GM12874 (cell line): ENCODE measurements at regions not wholly inside any gene's neighbourhood (a gene's known extent, or its start where the extent isn't known, plus 50 kb on each side); places are given as distances from the start of the nearest gene placed in this dataset.

ENCODE experiments used
- TF ChIP-seq, protein P1 (sequence below): IDR thresholded peaks from 2 replicates; pipeline ENCODE4 v1.5.1; 2011; ENCODE audit warnings: low read depth, mild to moderate bottlenecking, control low read depth, low read length, moderate library complexity; ENCODE audit not compliant: insufficient read depth

DNA sequence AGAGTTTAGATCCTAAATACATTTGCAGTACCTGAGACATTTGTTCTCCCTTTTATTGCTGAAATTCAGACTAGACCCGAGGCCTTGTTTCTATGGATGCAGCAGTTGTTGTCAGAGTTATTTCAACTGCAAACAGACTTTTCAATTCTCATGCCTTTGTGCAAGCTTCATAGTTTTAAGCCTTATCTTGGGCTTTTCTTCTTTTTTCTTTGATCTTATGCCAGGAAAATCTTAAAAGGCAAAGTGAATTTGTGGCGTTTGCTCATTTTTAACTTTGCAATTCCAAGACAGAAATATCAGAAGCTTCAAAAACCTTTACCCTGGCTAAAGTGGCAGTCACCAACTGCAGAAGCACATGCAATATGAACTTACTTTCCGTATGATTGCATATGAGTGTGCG lies 576.7 kb downstream of the DIPK2A start:
- TF ChIP-seq, protein P1, sequence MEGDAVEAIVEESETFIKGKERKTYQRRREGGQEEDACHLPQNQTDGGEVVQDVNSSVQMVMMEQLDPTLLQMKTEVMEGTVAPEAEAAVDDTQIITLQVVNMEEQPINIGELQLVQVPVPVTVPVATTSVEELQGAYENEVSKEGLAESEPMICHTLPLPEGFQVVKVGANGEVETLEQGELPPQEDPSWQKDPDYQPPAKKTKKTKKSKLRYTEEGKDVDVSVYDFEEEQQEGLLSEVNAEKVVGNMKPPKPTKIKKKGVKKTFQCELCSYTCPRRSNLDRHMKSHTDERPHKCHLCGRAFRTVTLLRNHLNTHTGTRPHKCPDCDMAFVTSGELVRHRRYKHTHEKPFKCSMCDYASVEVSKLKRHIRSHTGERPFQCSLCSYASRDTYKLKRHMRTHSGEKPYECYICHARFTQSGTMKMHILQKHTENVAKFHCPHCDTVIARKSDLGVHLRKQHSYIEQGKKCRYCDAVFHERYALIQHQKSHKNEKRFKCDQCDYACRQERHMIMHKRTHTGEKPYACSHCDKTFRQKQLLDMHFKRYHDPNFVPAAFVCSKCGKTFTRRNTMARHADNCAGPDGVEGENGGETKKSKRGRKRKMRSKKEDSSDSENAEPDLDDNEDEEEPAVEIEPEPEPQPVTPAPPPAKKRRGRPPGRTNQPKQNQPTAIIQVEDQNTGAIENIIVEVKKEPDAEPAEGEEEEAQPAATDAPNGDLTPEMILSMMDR = no peak

DNA sequence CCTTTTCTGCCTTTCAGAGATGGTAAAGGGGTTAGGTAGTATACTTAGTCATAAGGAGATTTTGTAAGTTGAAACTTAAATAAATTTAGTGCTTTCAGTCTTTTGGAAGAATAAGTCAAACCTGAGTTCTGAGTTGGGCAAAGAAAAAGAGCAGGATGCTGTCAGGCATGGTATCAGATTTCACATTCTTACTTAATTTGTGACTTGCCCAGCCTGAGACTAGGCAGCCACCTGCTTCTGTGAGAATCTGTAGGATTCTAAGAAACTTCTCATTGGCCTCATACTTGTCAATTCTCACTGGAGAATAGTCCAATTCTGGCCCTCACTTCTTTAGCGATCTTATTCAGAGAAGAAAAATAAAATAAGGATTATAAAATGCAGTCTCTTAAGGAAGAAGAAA lies 577.5 kb downstream of the DIPK2A start:
- TF ChIP-seq, protein P1 = no peak

DNA sequence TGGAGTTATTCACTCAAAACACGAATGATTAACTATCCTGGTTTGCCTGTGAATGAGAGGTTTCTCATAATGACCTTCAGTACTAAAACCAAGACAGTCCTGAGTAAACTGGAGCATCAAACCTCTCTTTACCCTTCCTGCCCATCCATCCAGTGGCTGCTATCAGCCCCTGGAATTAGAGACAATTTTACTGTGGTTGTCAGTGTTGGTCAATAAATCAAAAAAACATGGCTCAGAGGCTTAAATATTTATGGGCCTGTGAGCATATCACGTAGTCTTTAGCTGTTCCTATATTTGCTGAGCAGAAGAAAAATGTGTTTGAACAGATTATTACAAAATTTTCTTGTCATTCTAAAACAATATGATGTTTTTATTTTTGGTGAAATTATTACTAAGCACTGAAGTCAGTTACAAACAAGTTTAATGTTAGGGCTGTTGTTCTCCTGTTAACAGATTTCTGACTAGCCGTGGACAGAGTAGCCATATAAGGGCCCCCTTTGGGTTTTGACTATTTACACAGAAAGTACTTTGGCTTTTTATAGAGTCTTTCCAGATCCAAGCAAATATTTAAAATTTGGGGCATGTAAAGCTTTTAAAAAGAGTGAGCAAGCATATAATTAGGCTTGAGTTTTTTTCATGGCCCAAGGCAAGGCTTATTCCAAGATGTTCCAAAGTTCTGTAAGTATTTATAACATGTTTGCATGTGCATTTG lies 580.9 kb downstream of the DIPK2A start:
- TF ChIP-seq, protein P1 = no peak

DNA sequence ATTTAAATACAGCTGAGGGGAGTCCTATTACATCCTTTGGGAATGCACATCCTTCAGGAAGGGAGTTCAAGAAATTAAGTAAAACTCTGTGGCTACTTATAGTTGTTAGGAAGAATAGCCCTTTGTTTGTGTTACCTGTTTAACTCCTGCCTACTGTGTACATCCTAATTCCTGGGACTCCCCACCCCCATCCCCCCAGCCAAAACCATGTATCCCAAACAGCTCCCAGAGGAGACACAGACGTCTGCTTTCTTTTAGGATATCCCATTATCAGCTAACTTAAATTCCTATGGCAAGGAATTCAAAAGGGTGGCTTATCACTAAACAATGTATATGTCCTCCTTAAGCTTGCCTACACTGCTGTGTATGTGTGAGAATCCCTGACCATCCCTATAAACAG lies 581.7 kb downstream of the DIPK2A start:
- TF ChIP-seq, protein P1 = no peak

DNA sequence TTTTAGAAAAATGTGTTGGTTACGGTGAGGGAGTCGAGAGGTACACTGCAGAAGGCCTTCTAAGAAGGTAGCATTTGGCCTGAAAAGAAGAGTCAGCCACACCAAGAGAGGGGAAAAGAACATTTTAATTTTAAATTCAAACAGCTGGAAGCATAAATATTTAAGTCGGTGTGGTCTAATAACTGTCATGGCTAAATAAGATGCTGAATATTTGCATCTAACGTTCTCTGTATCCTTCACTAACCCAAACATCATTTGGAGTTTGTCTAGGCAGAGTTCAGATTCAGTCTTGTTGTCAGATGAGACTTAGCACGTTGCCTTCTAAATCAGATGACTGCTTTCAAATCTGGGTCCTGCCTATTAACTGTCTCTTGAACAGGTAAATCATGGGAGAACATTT lies 583.3 kb downstream of the DIPK2A start:
- TF ChIP-seq, protein P1 = no peak

DNA sequence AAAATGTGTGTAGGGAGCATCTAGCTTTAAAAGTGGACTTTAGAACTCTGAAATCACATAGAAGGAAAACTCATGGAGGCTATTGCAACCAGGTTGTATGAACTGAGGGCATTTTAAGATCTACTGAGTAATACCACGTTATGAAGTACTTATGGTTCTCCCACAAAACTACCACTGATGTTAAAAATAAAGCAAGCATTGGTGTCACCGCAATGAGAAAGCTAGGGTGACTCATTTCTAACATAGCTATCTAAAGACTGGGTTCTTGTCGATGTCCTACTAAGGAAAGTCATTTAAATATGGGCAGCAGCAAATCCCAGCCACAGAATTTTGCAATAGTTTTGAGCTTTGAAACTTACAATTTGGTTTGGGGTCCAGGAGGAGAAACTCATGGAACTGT lies 584.8 kb downstream of the DIPK2A start:
- TF ChIP-seq, protein P1 = no peak

DNA sequence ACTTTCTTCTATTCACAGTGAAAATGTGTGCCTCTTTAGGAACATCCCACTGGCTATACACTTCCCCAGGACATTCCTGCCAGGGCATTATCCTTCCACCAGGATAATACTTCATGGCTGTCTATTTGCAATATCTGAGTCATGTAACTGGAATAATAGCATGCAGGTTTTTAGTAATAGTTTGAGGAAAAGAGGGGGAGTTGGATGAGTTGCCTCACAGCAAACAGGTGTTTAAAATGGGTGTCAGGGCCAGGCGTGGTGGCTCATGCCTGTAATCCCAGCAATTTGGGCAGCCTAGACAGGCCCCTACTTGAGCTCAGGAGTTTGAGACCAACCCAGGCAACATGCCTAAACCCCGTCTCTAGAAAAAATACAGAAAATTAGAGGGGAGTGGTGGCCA lies 585.9 kb downstream of the DIPK2A start:
- TF ChIP-seq, protein P1 = no peak
